Endothelial cell of umbilical vein (primary cell): ENCODE measurements at regions not wholly inside any gene's neighbourhood (a gene's known extent, or its start where the extent isn't known, plus 50 kb on each side); places are given as distances from the start of the nearest gene placed in this dataset.

Experiments
- BruUV-seq: library from RNA; stranded (reverse); fragments of 400-500 nt; replicated peaks from 2 replicates; lab custom pipeline; 2021; lab: Mats Ljungman, UMichigan
- CTCF ChIA-PET: fragments of 300-600, 350-600 bp; sonication (Branson Sonifier 250); formaldehyde crosslinking; loops from one replicate; lab custom pipeline; 2021; ENCODE audit warnings: antibody characterized with exemption, inconsistent platforms; lab: Charles Lee
- POLR2A ChIA-PET: fragments of 300-600, 350-600 bp; sonication (Branson Sonifier 250); formaldehyde crosslinking; loops from one replicate; lab custom pipeline; 2021; ENCODE audit warnings: antibody characterized with exemption, inconsistent platforms; lab: Charles Lee
- DNase-seq: peaks from one replicate; pipeline ENCODE4 v3.0.0-alpha.2; 2011; ENCODE audit warnings: low read depth, low spot score
- FAIRE-seq: peaks from 2 replicates; lab custom pipeline; 2011; peaks lifted over from hg19 to GRCh38; lab: Jason Lieb, UNC
- H2AFZ ChIP-seq: 2 replicates; pipeline ENCODE4 v1.6.0; 2012; ENCODE audit warnings: low read depth, low read length, control low read depth, inconsistent platforms
- H3K27ac ChIP-seq: 2 replicates; pipeline ENCODE4 v1.5.1; 2011; ENCODE audit warnings: low read depth, mild to moderate bottlenecking, control low read depth, low read length, moderate library complexity; ENCODE audit not compliant: insufficient read depth
- H3K27me3 ChIP-seq, 2 experiments: 2 replicates each; pipeline versions ENCODE4 v1.6.0 to v1.6.1; 2011; ENCODE audit warnings: low read length in 2 of 2, mixed read lengths in 1 of 2; ENCODE audit not compliant: control insufficient read depth in 2 of 2, insufficient read depth in 2 of 2
- H3K36me3 ChIP-seq, 2 experiments: 2 replicates in 1 of 2; 3 replicates in 1 of 2; pipeline ENCODE4 v1.5.1; 2011; ENCODE audit warnings: low read length in 2 of 2, mild to moderate bottlenecking in 1 of 2, moderate library complexity in 1 of 2; ENCODE audit not compliant: control insufficient read depth in 2 of 2, insufficient read depth in 2 of 2; ENCODE audit errors: extremely low read depth in 1 of 2
- H3K4me1 ChIP-seq: 3 replicates; pipeline ENCODE4 v1.5.1; 2011; ENCODE audit warnings: mild to moderate bottlenecking, low read length; ENCODE audit not compliant: control insufficient read depth, insufficient read depth; ENCODE audit errors: extremely low read depth
- H3K4me2 ChIP-seq: 2 replicates; pipeline ENCODE4 v1.6.1; 2011; ENCODE audit warnings: low read length, control low read depth, mixed read lengths; ENCODE audit not compliant: insufficient read depth
- H3K4me3 ChIP-seq, 3 experiments: fragments of 200-600 bp in 1 of 3; sonication (generic), shearing (Covaris generic) in 1 of 3; replicated peaks in 1 of 3; 2 replicates each; pipeline ENCODE4 v1.5.1; 2011 to 2016; ENCODE audit warnings: control low read depth in 3 of 3, low read length in 3 of 3, mild to moderate bottlenecking in 2 of 3, inconsistent platforms in 1 of 3, low read depth in 1 of 3, moderate library complexity in 1 of 3; ENCODE audit not compliant: insufficient read depth in 1 of 3
- H3K79me2 ChIP-seq: 2 replicates; pipeline ENCODE4 v1.6.0; 2012; ENCODE audit warnings: low read length, inconsistent platforms; ENCODE audit not compliant: control insufficient read depth, insufficient read depth
- H3K9ac ChIP-seq: replicated peaks from 2 replicates; pipeline ENCODE3; 2011; ENCODE audit warnings: low read length, control low read depth; ENCODE audit not compliant: insufficient read depth; ENCODE audit errors: extremely low read depth
- H3K9me1 ChIP-seq: replicated peaks from 3 replicates; pipeline ENCODE4 v1.6.0; 2011; ENCODE audit warnings: mild to moderate bottlenecking, low read length; ENCODE audit not compliant: control insufficient read depth, insufficient read depth; ENCODE audit errors: extremely low read depth
- H3K9me3 ChIP-seq: replicated peaks from 2 replicates; pipeline ENCODE4 v1.5.1; 2012; ENCODE audit warnings: low read length, inconsistent platforms; ENCODE audit not compliant: control insufficient read depth, insufficient read depth
- H4K20me1 ChIP-seq: replicated peaks from 2 replicates; pipeline ENCODE3; 2011; ENCODE audit warnings: mild to moderate bottlenecking, low read length; ENCODE audit not compliant: control insufficient read depth, insufficient read depth; ENCODE audit errors: extremely low read depth
- FOS ChIP-seq: IDR thresholded peaks from 2 replicates; pipeline ENCODE4 v1.6.1; 2011; ENCODE audit warnings: mild to moderate bottlenecking, low read length, moderate library complexity, borderline replicate concordance; ENCODE audit not compliant: insufficient read depth
- JUN ChIP-seq: IDR thresholded peaks from 2 replicates; pipeline ENCODE4 v1.6.1; 2011; ENCODE audit warnings: borderline replicate concordance, low read depth; ENCODE audit not compliant: insufficient read length, insufficient read depth
- MYC ChIP-seq: IDR thresholded peaks from one replicate; pipeline ENCODE4 v1.6.1; 2011; ENCODE audit warnings: mild to moderate bottlenecking, low read depth, low read length
- POLR2AphosphoS5 ChIP-seq: IDR thresholded peaks from 2 replicates; pipeline ENCODE4 v1.6.1; 2012; ENCODE audit warnings: low read depth, mild to moderate bottlenecking, control low read depth, low read length, moderate library complexity; ENCODE audit not compliant: insufficient read depth
- dilution Hi-C: fragments of 300-500 bp; cut with MboI; formaldehyde crosslinking; loops from one replicate; pipeline ENCODE4 v1.15.0; 2019; ENCODE audit warnings: low sequenced_read_pairs; ENCODE audit not compliant: extremely low pct_ligation_motif_present
- intact Hi-C: fragments of 100-400 bp; cut with micrococcal nuclease; formaldehyde crosslinking; loops from one replicate; pipeline ENCODE4 v1.10.0; 2022
- TF ChIP-seq, protein P1 (sequence below): IDR thresholded peaks from 2 replicates; pipeline ENCODE4 v1.6.1; 2011; ENCODE audit not compliant: insufficient read depth, insufficient read length
- TF ChIP-seq, protein P2 (sequence below), 2 donors: IDR thresholded peaks; 1 replicate in 1 of 2; 2 replicates in 1 of 2; pipeline ENCODE4 v1.5.1; 2011; ENCODE audit warnings: low read length in 2 of 2, mild to moderate bottlenecking in 2 of 2, moderate library complexity in 2 of 2, control low read depth in 1 of 2, inconsistent platforms in 1 of 2, low read depth in 1 of 2; ENCODE audit not compliant: insufficient read depth in 1 of 2; ENCODE audit errors: extremely low read depth in 1 of 2

DNA sequence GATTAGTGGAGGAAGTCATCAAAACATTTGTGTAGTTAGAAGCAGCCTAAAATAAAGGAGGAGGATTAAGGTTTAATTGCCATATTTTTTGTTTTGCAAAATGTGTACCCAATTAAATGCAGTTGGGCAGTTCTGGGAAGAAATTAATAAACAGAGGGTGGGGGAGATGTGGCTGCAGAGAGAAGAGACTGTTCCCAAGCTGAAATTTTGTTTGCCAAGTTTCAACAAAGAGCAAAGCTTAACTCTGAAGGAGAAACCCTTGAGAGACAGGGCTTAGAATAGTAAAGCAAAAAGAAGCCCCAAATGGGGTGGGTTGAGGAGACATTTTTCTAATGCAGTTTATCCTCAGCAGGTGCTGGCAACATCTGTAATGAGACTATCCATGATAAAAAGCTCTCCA is 298.0 kb upstream of the NRP1 start:
- no TSS peak for BruUV-seq
- dilution Hi-C loops = no loop called here

GRCh38 chr10:33631991-33632390 is 297.5 kb upstream of the NRP1 start:
- Histone ChIP-seq H3K79me2 (no peaks in the 10 kb centered on the region), H3K9me1 (no peaks in the 10 kb centered on the region), H3K36me3 (no peaks in the 10 kb centered on the region), H3K27ac (no peak overlapping the region), H3K4me2 (no peak overlapping the region), H3K27me3 (peaks cover 8 to 18% of the 10 kb centered on the region in 2 experiments), H4K20me1 (no peaks in the 10 kb centered on the region), H2AFZ (no peak overlapping the region), H3K9ac (no peak overlapping the region), H3K4me1 (no peaks in the 10 kb centered on the region), H3K9me3 (no peaks in the 10 kb centered on the region), H3K4me3 (no peak overlapping the region)
- ChIA-PET POLR2A (no interaction called here), CTCF (no interaction called here)
- DNase-seq (no peak), FAIRE-seq (no peak)
- no TSS peak for BruUV-seq
- dilution Hi-C loops = no loop called here
- intact Hi-C loops = no loop called here
- no peak for TF ChIP-seq JUN
- TF ChIP-seq, protein P1, sequence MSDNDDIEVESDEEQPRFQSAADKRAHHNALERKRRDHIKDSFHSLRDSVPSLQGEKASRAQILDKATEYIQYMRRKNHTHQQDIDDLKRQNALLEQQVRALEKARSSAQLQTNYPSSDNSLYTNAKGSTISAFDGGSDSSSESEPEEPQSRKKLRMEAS = no peak
- no peak for TF ChIP-seq MYC
- no peak for TF ChIP-seq POLR2AphosphoS5

More for the DNA sequence above, 298.0 kb upstream of the NRP1 start:
- no peak overlapping the region for H3K9ac ChIP-seq
- H2AFZ ChIP-seq = no peak overlapping the region
- ChIA-PET CTCF (no interaction called here), POLR2A (no interaction called here)
- no peak overlapping the region for H3K4me3 ChIP-seq
- H3K36me3 ChIP-seq = no peaks in the 10 kb centered on the region
- TF ChIP-seq JUN = no peak
- no peak for TF ChIP-seq POLR2AphosphoS5
- TF ChIP-seq MYC = no peak
- no peak for TF ChIP-seq FOS
- TF ChIP-seq, protein P2, sequence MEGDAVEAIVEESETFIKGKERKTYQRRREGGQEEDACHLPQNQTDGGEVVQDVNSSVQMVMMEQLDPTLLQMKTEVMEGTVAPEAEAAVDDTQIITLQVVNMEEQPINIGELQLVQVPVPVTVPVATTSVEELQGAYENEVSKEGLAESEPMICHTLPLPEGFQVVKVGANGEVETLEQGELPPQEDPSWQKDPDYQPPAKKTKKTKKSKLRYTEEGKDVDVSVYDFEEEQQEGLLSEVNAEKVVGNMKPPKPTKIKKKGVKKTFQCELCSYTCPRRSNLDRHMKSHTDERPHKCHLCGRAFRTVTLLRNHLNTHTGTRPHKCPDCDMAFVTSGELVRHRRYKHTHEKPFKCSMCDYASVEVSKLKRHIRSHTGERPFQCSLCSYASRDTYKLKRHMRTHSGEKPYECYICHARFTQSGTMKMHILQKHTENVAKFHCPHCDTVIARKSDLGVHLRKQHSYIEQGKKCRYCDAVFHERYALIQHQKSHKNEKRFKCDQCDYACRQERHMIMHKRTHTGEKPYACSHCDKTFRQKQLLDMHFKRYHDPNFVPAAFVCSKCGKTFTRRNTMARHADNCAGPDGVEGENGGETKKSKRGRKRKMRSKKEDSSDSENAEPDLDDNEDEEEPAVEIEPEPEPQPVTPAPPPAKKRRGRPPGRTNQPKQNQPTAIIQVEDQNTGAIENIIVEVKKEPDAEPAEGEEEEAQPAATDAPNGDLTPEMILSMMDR (IDR thresholded peaks at IDR 0.05; ENCODE audit: extremely low read depth in 1 of 2, insufficient read depth in 1 of 2, low read depth in 1 of 2, low read length in 2 of 2) = no peak
- no peak for FAIRE-seq
- DNase-seq = no peak
- peaks cover 8 to 18% of the 10 kb centered on the region in 2 experiments for H3K27me3 ChIP-seq
- no peak overlapping the region for H3K4me2 ChIP-seq
- H3K9me3 ChIP-seq = no peaks in the 10 kb centered on the region
- no peaks in the 10 kb centered on the region for H3K79me2 ChIP-seq
- no peaks in the 10 kb centered on the region for H3K4me1 ChIP-seq
- H4K20me1 ChIP-seq = no peaks in the 10 kb centered on the region
- intact Hi-C loops = no loop called here
- H3K9me1 ChIP-seq = no peaks in the 10 kb centered on the region
- H3K27ac ChIP-seq = no peak overlapping the region
